T-helper 1 cell treated with Interleukin-12 subunit alpha and Interleukin-12 subunit beta and Interleukin-4 antibody, amounts not matched to agents 30 ng/mL and 1 ng/mL, for 36 hours (primary cell): ENCODE measurements at regions not wholly inside any gene's neighbourhood (a gene's known extent, or its start where the extent isn't known, plus 50 kb on each side); places are given as distances from the start of the nearest gene placed in this dataset.
"Not testable (repeated sequence)": the region's sequence is repeated elsewhere in the genome, so short reads cannot be mapped to it uniquely, and the experiment has no call there.

Experiments
- intact Hi-C: fragments of 100-400 bp; cut with micrococcal nuclease; formaldehyde crosslinking; loops from one replicate; pipeline ENCODE4 v1.15.1; 2024

DNA sequence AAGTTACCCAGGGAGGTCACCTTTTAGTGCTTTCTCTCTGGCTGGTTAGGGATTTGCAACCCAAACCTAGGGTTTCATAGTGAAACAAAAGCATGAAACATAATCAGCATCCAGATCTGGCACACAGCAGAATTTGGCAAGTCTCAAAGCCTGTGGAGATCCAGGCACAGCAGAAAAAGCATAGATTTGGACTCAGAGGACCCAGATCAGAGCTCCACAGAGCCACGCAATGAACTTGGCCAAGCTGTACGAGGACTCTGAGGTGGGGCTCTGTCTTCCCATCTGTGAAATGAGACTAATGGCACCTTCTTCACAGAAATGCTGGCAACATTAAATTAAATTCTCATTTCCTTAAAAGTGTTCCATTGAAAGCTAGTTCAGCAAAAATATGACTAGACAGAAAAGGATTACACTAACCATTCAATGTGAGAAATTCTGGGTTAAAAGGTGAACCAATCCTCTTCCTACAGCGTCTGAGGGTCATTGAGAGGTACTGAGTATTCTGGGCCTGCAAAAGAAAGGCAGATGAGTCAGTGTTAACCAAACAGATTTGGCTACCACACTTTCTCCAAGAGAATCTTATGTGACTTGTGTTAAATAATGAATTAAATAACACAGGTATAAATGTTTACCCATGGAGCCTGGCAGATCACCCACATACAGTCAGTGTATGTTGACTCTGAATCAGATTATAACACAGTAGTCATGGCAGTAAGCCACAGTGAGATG lies 266.3 kb downstream of the MREG start:
- intact Hi-C loops = no loop called here

DNA sequence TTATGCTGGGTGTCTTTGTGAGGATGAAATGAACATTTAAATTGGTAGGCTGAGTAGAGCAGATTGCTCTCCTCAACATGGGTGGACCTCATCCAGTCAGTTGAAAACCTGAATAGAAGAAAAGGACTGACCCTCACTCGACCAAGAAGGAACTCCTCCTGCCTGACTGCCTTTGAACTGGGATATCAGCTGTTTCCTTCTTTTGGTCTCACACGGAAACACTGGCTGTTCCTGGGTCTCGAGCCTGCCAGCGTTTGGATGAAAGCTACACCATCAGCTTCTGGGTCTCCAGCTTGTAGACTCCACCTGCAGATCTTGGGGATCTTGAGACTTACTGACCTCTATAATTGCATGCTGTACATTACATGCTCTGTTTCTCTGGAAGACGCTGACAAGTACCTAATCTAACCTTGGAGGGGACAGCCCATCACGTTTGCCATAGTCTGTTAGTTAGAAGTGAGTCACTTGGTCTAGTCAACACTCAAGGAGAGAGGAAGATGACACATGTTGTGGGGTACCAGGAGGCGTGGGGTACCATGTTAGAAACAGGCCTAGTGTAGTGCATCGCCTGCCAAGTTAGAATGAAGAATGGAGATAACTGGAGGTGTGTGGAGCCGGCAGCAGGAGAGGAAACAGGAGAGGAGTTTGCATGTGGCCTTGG lies 267.0 kb downstream of the MREG start:
- intact Hi-C loops = no loop called here

DNA sequence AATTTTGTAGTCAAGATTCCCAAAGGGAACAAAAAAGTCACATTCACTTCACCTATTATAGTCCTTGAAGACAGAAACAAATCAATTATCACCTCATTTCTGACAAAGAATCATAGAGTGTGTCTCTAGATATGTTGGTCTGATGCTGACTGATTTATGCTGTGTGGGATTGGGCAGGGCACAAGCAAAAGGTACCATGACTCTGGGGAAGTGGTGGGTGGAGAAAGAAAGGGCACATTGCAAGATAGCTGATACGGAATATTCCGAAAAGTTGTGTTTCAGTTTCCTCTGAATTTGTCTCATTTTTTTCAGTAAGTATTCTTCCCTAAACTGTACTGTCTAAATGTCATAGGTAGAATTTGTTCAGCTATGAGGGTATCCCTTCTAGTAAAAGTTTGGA lies 268.0 kb downstream of the MREG start:
- intact Hi-C loops = no loop called here

DNA sequence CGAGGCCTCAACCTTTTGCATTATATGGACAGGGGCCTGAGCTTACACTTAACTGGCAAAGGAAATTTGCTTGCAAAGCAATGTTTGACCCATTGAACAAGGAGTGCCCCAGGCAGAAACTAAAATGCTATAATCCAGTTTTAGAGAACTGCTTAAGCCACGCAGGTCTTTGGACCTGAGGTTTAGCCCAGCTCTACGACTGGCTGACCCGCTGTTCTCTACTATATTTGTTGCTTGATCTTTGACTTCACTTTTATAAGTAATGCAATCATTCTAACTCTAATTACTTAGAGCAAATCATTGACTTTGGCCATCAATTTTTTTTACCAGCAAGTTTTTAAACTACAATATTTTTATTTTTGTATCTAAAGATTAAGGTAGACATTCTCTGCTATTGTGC lies 268.8 kb downstream of the MREG start:
- intact Hi-C loops = no loop called here

DNA sequence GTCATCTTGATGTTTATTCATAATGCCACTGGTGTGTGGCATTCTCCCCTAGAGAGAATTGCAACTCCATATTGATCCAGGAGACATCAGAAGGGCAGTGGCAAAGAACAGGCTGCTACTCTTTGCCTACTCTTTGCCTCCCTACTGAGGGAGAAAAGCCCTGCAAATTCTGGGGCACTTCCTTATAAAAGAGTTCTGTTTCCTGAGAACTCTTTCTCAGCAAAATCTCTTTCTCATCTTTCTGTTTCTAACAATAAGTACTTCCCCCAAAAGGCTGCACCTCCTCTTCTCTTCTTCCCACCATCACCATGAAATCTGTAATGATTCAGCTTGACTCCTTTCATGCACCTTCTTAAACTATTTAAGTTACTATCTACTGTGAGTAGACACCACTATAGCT lies 270.3 kb downstream of the MREG start:
- intact Hi-C loops = no loop called here

DNA sequence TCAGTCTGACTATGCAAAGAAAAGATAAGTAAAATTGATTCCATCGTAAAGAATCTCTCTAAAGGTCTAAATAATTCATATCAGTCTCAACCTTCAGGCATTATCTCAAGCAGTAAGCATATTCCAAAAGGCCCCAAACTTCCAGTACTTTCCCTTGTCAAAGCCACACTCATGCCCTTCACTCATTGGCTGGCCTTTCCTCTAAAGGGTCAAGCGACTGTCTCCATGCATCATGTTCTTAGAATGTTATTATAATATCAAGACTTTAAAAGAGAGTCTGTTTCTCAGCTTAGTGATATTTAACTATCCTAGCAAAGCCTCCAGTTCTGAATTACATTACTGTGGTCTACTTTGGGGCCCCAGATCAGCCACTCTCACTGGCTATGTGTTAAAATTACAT lies 271.3 kb downstream of the MREG start:
- intact Hi-C loops = no loop called here

DNA sequence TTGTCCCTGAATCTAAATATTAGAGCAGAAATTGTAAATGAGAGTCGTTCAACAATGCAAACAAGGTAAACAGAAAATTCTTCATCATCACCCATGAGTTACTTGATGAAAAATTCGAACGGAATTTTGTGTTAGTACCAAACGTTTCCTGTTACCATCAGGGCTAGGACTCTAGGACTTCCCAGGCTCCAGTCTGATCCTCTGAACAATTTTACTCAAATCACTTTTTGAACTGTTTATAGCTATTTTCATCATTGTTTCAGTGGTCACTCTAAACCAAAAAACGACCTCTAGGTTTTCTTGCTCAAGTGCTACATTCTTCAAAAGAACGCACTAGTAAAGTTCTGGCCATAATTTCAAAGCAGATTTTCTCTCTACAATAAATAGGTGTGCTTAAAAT lies 273.3 kb downstream of the MREG start:
- intact Hi-C loops = no loop called here

DNA sequence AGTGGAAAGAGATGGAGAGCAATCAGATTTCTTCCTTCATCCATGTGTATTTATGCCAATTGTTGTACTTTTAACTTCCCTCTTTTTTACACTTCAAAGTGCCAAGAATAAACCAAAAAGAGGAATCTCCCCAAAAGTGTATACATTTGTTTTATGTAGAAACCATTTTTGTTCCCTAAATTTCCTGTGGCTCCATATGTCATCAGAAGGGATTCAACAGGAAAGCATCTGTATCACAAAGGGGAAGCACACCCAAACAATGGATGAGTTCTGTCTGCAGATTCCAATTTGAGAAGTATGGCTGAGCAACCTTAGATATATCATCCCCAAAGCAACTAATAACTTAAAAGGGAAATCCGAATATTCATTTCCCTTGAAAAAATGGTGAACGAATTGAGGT lies 275.0 kb downstream of the MREG start:
- intact Hi-C loops = no loop called here

DNA sequence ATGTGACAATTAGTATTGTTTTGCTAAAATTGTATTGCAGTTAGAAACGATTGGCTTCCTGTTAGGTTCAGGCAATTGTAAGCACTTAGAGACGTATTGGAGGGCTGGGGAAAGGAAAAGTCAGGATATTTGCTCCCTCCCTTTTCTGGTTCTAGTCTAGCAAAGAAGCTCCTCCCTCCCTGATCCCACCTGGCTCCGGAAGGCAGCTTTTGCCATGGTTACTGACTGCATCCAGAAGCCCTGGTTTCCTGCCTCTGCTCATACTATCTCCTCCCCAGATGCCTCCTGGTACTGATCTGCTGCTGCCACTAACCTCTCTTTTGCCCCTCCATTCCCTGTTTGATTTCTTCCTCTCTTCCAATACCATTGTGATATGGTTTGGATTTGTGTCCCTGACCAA lies 275.9 kb downstream of the MREG start:
- intact Hi-C loops = no loop called here

DNA sequence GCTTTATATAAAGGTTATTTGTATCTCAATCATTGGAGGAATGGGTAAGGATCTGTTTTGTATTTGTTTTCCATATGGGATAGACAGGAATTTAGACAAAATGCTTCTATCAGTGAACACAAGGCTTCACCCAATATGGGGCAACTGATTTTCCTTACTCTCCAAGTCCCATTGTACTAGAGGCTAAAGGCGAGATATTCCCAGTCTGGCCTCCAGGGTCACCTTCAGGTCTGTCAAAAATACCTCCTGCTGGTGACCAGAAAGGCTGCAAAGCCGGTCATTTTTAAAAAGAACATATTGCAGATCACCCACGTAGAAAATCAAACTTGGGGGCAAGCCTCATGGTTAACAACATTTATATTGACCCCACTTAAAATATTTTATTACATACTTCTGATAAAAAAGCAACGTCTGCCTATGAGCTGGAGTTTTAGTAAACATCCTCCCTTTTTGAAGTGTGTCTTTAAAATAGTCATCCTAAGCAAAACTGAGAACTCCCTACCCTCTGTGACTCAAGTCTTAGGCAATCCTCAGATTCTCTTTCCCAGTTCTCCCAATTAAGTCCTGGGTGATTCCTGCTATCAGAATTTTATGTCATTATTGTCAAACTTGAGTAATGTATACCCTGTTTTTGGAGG lies 276.6 kb downstream of the MREG start:
- intact Hi-C loops = no loop called here

DNA sequence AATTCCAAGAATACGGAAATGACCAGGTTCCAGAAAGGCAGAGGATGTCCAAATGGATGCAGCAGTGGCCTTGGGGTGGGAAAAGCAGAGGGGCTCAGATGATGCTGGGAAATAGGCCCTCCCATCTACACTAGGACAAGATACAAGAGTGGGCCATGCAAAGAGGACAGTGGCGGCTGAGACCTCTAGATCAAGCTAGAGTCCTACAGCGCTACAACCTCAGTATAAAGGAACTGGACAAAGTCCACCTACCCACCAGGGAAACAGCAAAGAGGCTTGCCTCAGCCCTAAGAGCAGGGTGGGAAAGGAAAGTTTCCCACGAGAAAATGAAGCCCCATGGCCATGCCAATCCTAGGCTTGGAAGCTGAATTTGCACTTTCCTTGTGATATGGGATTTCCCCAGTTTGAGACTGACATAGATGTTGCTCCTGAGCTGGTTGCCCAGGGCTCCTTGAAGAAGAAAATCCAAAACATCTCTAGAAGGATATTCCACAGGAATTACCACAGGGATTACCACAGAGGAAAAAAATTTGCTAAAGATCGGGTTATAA lies 282.2 kb downstream of the MREG start:
- intact Hi-C loops = no loop called here

DNA sequence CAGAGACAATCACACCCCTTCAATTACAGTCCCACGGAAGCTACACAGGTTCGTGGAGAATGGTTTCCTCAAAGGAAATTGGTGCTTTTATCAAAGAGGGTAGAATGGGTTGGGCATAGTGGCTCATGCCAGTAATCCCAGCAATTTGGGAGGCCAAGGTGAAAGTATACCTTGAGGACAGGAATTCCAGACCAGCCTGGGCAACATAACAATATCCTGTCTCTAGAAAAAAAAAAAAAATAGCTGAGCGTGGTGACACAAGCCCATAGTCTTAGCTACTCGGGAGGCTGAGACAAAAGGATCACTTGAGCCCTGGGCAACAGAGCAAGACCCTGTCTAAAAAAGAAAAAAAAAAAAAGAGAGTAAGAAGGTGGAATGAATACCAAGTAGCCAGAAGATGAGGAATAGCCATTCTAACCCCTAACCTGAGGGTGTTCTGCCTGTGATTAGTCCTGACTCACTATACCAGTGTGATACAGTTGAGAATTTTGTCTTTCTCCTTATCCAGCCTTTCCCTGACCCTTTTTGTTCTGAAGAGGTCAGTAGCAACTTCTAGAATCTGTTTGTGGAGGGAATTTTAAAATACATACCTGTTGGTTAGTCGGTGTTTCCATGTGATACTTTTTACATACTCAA lies 283.2 kb downstream of the MREG start:
- intact Hi-C loops = no loop called here

DNA sequence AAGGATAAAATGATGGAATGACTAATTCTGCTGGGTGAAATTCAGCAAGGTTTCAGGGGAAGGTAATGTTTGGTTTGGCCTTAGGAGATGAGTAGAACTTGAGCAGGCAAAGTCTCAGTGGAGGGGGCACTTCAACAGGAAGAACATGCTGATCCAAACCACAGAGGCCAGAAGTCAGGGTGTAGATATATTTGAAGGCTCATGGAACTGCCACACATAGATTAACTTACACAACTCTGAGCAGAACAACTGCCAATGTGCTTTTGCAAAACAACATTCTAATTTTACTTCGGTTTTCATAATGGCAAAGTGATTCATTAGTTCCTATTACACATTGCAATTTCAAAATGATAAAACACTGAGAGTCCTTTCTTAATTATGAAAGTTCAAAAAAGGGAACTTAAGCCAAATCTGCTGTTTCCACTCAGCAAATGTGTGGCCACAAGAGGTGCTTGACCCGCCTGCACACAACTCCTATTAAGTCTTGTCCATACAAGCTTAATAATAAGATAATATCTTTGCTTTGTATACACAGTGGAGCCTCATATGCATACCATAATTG lies 284.8 kb downstream of the MREG start:
- intact Hi-C loops = no loop called here

DNA sequence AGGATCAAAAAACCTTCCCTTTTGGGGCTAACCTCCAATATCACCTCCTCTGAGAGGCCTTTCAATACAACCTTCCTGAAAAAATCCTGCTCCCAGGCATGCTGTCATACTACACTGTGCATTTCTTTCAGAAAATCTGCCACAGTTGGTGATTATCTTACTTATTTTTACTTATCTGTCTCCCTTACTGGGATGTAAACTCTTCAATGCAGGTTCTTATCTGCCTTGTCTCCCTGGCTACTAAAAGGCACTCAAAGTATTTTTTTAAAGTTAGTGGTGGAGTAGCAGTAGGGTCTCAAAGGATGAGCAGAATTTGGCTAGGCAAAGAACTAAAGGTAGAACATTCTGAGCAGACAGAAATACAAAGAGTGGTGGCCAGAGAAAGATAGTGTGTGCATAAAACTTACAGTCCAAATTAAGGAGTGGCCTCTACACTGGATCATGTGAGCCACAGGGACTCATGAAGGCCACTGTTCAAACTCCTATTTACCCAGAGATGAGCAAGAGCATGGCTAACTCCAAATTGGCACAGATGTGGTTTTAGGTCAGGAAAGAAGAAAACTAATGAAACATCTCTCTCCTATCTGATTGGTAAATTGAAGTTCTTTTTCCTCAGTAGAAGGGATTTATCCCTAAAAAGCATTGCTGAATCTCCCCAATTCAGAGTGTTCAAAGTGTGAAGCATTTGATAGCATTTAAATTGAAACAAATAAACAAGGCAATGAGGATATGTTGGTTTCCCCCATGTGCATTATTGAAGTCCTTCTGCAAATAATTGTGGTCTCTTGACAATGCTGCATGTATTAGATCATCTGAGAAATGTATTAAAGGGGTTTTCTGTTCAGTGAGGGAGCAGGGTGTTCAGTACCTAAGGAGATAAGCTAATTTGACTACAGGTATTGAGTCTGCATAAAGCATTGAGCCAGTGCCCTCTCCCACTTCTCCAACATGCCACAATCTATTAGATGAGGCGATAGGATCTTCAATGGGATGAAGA lies 285.5 kb downstream of the MREG start:
- intact Hi-C loops = no loop called here

DNA sequence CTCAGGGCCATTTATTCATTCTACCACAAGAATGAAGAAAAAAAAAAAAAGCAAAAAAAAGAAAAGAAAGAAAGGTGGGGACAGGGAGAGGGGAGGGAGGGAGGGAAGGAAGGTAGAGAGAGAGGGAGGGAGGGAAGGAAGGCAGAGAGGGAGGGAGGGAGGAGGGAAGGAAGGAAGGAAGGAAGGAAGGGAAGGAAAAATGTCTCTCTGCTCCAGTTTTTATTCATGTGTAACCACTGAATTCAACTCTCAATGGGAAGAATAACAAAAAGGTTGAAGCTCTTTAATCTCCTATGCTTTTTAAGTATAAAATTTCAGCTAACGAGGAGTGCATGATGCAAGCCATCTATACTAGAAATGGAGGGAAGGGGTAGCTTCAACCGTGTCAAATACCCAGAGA lies 287.3 kb downstream of the MREG start:
- intact Hi-C loops = no loop called here

DNA sequence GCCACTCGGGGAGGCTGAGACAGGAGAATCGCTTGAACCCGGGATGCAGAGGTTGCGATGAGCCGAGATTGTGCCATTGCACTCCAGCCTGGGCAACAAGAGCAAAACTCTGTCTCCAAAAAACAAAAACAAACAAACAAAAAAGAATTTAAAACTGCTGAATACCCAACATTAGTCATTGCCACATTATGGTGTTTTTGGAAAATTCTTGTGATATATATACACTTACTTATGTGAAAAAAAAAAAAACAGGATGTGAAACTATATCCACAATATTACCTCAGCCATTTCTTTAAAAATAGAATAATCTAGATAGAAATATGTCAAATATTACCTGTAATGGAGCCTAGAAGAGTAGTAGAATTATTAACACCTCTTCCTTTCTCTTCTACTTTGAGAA lies 288.3 kb upstream of the FN1 start:
- intact Hi-C loops = no loop called here

DNA sequence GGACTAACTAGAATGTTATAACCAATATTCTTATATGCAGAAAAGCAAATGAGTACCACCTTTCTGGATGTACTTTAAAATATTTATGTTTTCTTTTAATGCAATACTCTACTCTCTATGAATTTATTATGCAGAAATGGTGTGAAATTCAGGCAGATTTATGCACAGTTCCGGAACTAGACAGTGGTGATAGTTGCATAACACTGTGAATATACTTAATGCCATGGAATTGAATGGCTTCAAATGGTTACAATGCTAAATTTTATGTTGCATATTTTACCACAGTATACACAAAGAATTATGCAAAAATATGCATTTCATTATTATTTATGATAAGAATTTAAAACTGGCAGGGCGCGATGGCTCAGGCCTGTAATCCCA lies 287.8 kb upstream of the FN1 start:
- intact Hi-C loops = no loop called here

DNA sequence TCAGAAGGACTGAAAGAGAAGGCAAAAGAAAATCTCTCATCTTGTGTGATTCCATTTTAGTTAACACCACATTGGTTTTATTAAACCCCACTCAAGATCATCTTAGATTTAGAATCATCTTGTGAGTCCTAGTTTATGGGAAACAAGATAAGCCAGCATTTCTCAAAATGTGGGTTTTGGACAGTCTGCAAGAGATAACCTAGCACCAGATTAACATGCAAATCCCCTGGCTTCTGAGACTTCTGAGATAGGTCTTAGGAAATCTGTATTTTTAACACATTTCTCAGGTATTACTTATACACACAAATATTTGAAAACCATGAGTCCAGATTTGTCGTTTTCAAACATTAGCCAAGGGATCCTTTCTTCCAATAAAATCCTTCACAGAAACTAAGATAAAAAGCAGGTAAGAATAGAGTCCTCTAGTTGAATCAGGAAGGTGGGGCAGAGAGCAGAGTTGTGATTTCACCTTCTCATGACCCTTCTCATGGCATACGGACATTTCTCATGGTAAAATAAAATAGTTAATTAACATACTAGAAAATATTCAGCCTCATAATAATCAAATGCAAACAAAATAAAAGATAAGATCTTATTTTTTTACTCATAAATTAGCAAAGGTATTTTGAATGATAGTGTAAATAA lies 287.2 kb upstream of the FN1 start:
- intact Hi-C loops = no loop called here

DNA sequence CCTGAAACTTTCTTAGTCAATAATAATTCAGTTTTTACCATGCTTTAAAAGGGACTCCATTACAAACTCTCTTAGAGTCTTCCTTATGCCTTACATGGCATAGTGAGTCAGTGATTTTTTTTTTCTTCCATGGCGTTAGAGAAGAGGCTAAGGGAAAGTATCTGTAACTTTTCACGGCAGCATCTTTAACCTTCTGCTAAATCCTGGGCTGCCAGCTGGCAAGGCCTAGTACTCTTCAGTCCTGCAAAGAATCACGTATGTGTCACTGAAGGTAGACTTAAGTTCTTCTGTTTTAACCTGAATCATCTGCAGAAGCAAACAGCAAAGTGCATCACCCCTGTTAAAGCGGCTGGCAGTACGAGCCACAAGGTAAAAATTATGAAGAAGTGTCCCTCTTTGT lies 286.3 kb upstream of the FN1 start:
- intact Hi-C loops = no loop called here

DNA sequence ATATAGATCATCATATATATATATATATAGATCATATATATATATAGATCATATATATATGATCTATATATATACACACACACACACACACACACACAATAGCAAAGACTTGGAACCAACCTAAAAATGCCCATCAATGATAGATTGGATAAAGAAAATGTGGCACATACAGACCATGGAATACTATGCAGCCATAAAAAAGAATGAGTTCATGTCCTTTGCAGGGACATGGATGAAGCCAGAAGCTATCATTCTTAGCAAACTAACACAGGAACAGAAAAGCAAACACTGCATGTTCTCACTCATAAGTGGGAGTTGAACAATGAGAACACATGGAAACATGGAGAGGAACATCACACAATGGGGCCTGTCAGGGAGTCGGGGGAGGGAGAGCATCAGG lies 285.6 kb upstream of the FN1 start:
- intact Hi-C loops = not testable (repeated sequence)
